Stimulated activated CD4-positive, alpha-beta T cell treated with anti-CD3 and anti-CD28 coated beads, Interleukin-2, amount 100 ng/mL, for 24 hours (primary cell): ENCODE measurements at regions not wholly inside any gene's neighbourhood (a gene's known extent, or its start where the extent isn't known, plus 50 kb on each side); places are given as distances from the start of the nearest gene placed in this dataset.

Experiments used
- DNase-seq, 2 donors: peaks; one replicate each; pipeline ENCODE4 v3.0.0-alpha.2; 2020

GRCh38 chr16:79497606-79498350 lies 102.8 kb downstream of the MAF start:
- DNase-seq = no peak

GRCh38 chr16:79493911-79494310 lies 106.6 kb downstream of the MAF start:
- DNase-seq = no peak

- no peak for DNase-seq
Measured at GRCh38 chr16:79492036-79492435, 108.5 kb downstream of the MAF start.

GRCh38 chr16:79485020-79485419 lies 115.5 kb downstream of the MAF start:
- no peak for DNase-seq

- DNase-seq = no peak
Measured at GRCh38 chr16:79484237-79484636, 116.3 kb downstream of the MAF start.

GRCh38 chr16:79483336-79483735 lies 117.2 kb downstream of the MAF start:
- DNase-seq = no peak

- DNase-seq = no peak
Measured at GRCh38 chr16:79482011-79482410, 118.5 kb downstream of the MAF start.

GRCh38 chr16:79480929-79481328 lies 119.6 kb downstream of the MAF start:
- no peak for DNase-seq

GRCh38 chr16:79480056-79480455 lies 120.5 kb downstream of the MAF start:
- no peak for DNase-seq

- DNase-seq = no peak
Measured at GRCh38 chr16:79476580-79476979, 124.0 kb downstream of the MAF start.

- DNase-seq = no peak
Measured at GRCh38 chr16:79475841-79476240, 124.7 kb downstream of the MAF start.

GRCh38 chr16:79473456-79473855 lies 127.1 kb downstream of the MAF start:
- DNase-seq = no peak

GRCh38 chr16:79472426-79472825 lies 128.1 kb downstream of the MAF start:
- DNase-seq = no peak

- DNase-seq = no peak
Measured at GRCh38 chr16:79469999-79470398, 130.5 kb downstream of the MAF start.

GRCh38 chr16:79468631-79469030 lies 131.9 kb downstream of the MAF start:
- no peak for DNase-seq

GRCh38 chr16:79468121-79468552 lies 132.4 kb downstream of the MAF start:
- DNase-seq = no peak

GRCh38 chr16:79466111-79466510 lies 134.4 kb downstream of the MAF start:
- no peak for DNase-seq

- DNase-seq = no peak
Measured at GRCh38 chr16:79463841-79464240, 136.7 kb downstream of the MAF start.

- no peak for DNase-seq
Measured at GRCh38 chr16:79456036-79456435, 144.5 kb downstream of the MAF start.

GRCh38 chr16:79452671-79453070 lies 147.9 kb downstream of the MAF start:
- DNase-seq = no peak

- no peak for DNase-seq
Measured at GRCh38 chr16:79451196-79451816, 149.2 kb downstream of the MAF start.

GRCh38 chr16:79449900-79450299 lies 150.6 kb downstream of the MAF start:
- no peak for DNase-seq

GRCh38 chr16:79449067-79449769 lies 151.3 kb downstream of the MAF start:
- DNase-seq = no peak

GRCh38 chr16:79444572-79444971 lies 156.0 kb downstream of the MAF start:
- DNase-seq = no peak
